ENCODE measurements at regions not wholly inside any gene's neighbourhood (a gene's known extent, or its start where the extent isn't known, plus 50 kb on each side); places are given as distances from the start of the nearest gene placed in this dataset.

GRCh38 chr18:71583252-71583651, 960.9 kb downstream of the CBLN2 start:
- Histone ChIP-seq H3K9me3 (ENCODE audit: control insufficient read depth, insufficient read depth, low read length) (no peaks in the 10 kb centered on the region), H3K27me3 (ENCODE audit: control insufficient read depth, insufficient read depth, low read length) (no peaks in the 10 kb centered on the region), H3K4me3 (ENCODE audit: low read depth, low read length) (no peak overlapping the region), H3K9ac (ENCODE audit: low read depth, low read length) (no peak overlapping the region), H3K36me3 (ENCODE audit: control insufficient read depth, insufficient read depth, low read length) (no peaks in the 10 kb centered on the region), H3K4me1 (ENCODE audit: control insufficient read depth, insufficient read depth, low read length) (no peaks in the 10 kb centered on the region)

GRCh38 chr18:71554686-71555085, 989.5 kb downstream of the CBLN2 start:
- Histone ChIP-seq H3K4me1 (ENCODE audit: control insufficient read depth, insufficient read depth, low read length) (no peaks in the 10 kb centered on the region), H3K36me3 (ENCODE audit: control insufficient read depth, insufficient read depth, low read length) (no peaks in the 10 kb centered on the region), H3K4me3 (ENCODE audit: low read depth, low read length) (no peak overlapping the region), H3K27me3 (ENCODE audit: control insufficient read depth, insufficient read depth, low read length) (no peaks in the 10 kb centered on the region), H3K9ac (ENCODE audit: low read depth, low read length) (no peak overlapping the region), H3K9me3 (ENCODE audit: control insufficient read depth, insufficient read depth, low read length) (no peaks in the 10 kb centered on the region)

GRCh38 chr18:71541643-71542042, 1002.5 kb downstream of the CBLN2 start:
- no peaks in the 10 kb centered on the region for H3K4me1 ChIP-seq (ENCODE audit: control insufficient read depth, insufficient read depth, low read length)
- H3K9ac ChIP-seq (ENCODE audit: low read depth, low read length), result no peak overlapping the region
- H3K36me3 ChIP-seq (ENCODE audit: control insufficient read depth, insufficient read depth, low read length), result no peaks in the 10 kb centered on the region
- H3K27me3 ChIP-seq (ENCODE audit: control insufficient read depth, insufficient read depth, low read length), result no peaks in the 10 kb centered on the region
- H3K9me3 ChIP-seq (ENCODE audit: control insufficient read depth, insufficient read depth, low read length), result no peaks in the 10 kb centered on the region
- no peak overlapping the region for H3K4me3 ChIP-seq (ENCODE audit: low read depth, low read length)

- Histone ChIP-seq H3K9ac (ENCODE audit: low read depth, low read length) (no peak overlapping the region), H3K36me3 (ENCODE audit: control insufficient read depth, insufficient read depth, low read length) (no peaks in the 10 kb centered on the region), H3K27me3 (ENCODE audit: control insufficient read depth, insufficient read depth, low read length) (no peaks in the 10 kb centered on the region), H3K4me1 (ENCODE audit: control insufficient read depth, insufficient read depth, low read length) (no peaks in the 10 kb centered on the region), H3K4me3 (ENCODE audit: low read depth, low read length) (no peak overlapping the region), H3K9me3 (ENCODE audit: control insufficient read depth, insufficient read depth, low read length) (no peaks in the 10 kb centered on the region)
These were observed 1014.3 kb downstream of the CBLN2 start for GRCh38 chr18:71529703-71530303.

GRCh38 chr18:71523483-71524435, 1020.4 kb downstream of the CBLN2 start:
- no peak overlapping the region for H3K4me3 ChIP-seq (ENCODE audit: low read depth, low read length)
- no peak overlapping the region for H3K9ac ChIP-seq (ENCODE audit: low read depth, low read length)
- H3K36me3 ChIP-seq (ENCODE audit: control insufficient read depth, insufficient read depth, low read length), result no peaks in the 10 kb centered on the region
- no peaks in the 10 kb centered on the region for H3K9me3 ChIP-seq (ENCODE audit: control insufficient read depth, insufficient read depth, low read length)
- H3K4me1 ChIP-seq (ENCODE audit: control insufficient read depth, insufficient read depth, low read length), result no peaks in the 10 kb centered on the region
- no peaks in the 10 kb centered on the region for H3K27me3 ChIP-seq (ENCODE audit: control insufficient read depth, insufficient read depth, low read length)

- Histone ChIP-seq H3K9me3 (ENCODE audit: control insufficient read depth, insufficient read depth, low read length) (no peaks in the 10 kb centered on the region), H3K36me3 (ENCODE audit: control insufficient read depth, insufficient read depth, low read length) (no peaks in the 10 kb centered on the region), H3K27me3 (ENCODE audit: control insufficient read depth, insufficient read depth, low read length) (no peaks in the 10 kb centered on the region)
These were observed 1038.6 kb downstream of the CBLN2 start for GRCh38 chr18:71505526-71505925.

GRCh38 chr18:71503222-71503621, 1040.9 kb downstream of the CBLN2 start:
- Histone ChIP-seq H3K4me3 (ENCODE audit: low read depth, low read length) (no peak overlapping the region), H3K36me3 (ENCODE audit: control insufficient read depth, insufficient read depth, low read length) (no peaks in the 10 kb centered on the region), H3K9me3 (ENCODE audit: control insufficient read depth, insufficient read depth, low read length) (no peaks in the 10 kb centered on the region), H3K4me1 (ENCODE audit: control insufficient read depth, insufficient read depth, low read length) (no peaks in the 10 kb centered on the region), H3K9ac (ENCODE audit: low read depth, low read length) (no peak overlapping the region), H3K27me3 (ENCODE audit: control insufficient read depth, insufficient read depth, low read length) (no peaks in the 10 kb centered on the region)

More at GRCh38 chr18:71505526-71505925, 1038.6 kb downstream of the CBLN2 start:
- no peak overlapping the region for H3K9ac ChIP-seq (ENCODE audit: low read depth, low read length)
- no peaks in the 10 kb centered on the region for H3K4me1 ChIP-seq (ENCODE audit: control insufficient read depth, insufficient read depth, low read length)
- no peak overlapping the region for H3K4me3 ChIP-seq (ENCODE audit: low read depth, low read length)

GRCh38 chr18:71485611-71486010, 1058.5 kb downstream of the CBLN2 start:
- Histone ChIP-seq H3K27me3 (ENCODE audit: control insufficient read depth, insufficient read depth, low read length) (no peaks in the 10 kb centered on the region), H3K9me3 (ENCODE audit: control insufficient read depth, insufficient read depth, low read length) (no peaks in the 10 kb centered on the region), H3K9ac (ENCODE audit: low read depth, low read length) (no peak overlapping the region), H3K4me3 (ENCODE audit: low read depth, low read length) (no peak overlapping the region), H3K36me3 (ENCODE audit: control insufficient read depth, insufficient read depth, low read length) (no peaks in the 10 kb centered on the region), H3K4me1 (ENCODE audit: control insufficient read depth, insufficient read depth, low read length) (no peaks in the 10 kb centered on the region)

DNA sequence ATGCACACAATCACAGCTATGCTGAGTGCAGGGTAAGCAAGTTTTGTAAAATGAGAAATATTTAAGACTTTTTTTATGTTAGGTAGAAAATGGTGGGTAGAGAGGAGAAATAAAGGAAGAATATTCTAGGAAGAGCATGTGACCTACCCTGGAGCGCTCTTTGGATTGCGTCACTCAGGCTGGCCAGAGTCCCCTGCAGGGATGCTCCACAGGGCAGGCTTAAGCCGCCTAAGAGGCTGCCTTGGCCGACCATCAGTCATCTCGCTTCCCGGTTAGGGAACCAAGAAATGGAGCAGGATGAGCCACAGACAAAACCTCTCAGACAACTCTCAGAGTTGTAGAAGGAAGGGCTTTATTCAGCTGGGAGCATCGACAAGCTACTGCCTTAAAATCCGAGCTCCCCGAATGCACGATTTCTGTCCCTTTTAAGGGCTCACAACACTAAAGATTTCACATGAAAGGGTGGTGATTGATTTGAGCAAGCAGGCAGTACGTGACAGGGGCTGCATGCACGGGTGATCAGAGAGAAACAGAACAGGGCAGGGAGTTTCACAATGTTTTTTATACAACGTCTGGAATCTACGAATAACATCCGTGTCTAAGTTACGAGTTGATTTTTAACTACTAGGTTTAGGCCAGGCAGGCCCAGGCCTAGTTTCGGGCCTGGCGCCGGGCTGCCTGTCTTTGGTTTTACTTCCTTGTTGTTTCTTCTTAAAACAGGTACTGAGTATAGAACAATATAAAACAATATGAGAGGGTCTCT, 1072.0 kb downstream of the CBLN2 start:
- H3K4me1 ChIP-seq (ENCODE audit: control insufficient read depth, insufficient read depth, low read length), result no peaks in the 10 kb centered on the region
- H3K27me3 ChIP-seq (ENCODE audit: control insufficient read depth, insufficient read depth, low read length), result no peaks in the 10 kb centered on the region
- no peak overlapping the region for H3K4me3 ChIP-seq (ENCODE audit: low read depth, low read length)
- no peaks in the 10 kb centered on the region for H3K9me3 ChIP-seq (ENCODE audit: control insufficient read depth, insufficient read depth, low read length)
- H3K36me3 ChIP-seq (ENCODE audit: control insufficient read depth, insufficient read depth, low read length), result no peaks in the 10 kb centered on the region
- H3K9ac ChIP-seq (ENCODE audit: low read depth, low read length), result no peak overlapping the region

GRCh38 chr18:71456206-71456605, 1087.9 kb downstream of the CBLN2 start:
- H3K36me3 ChIP-seq (ENCODE audit: control insufficient read depth, insufficient read depth, low read length), result no peaks in the 10 kb centered on the region
- H3K4me1 ChIP-seq (ENCODE audit: control insufficient read depth, insufficient read depth, low read length), result no peaks in the 10 kb centered on the region
- H3K9me3 ChIP-seq (ENCODE audit: control insufficient read depth, insufficient read depth, low read length), result no peaks in the 10 kb centered on the region
- no peak overlapping the region for H3K9ac ChIP-seq (ENCODE audit: low read depth, low read length)
- no peak overlapping the region for H3K4me3 ChIP-seq (ENCODE audit: low read depth, low read length)
- H3K27me3 ChIP-seq (ENCODE audit: control insufficient read depth, insufficient read depth, low read length), result no peaks in the 10 kb centered on the region

- Histone ChIP-seq H3K4me3 (ENCODE audit: low read depth, low read length) (no peak overlapping the region), H3K9ac (ENCODE audit: low read depth, low read length) (no peak overlapping the region), H3K27me3 (ENCODE audit: control insufficient read depth, insufficient read depth, low read length) (no peaks in the 10 kb centered on the region), H3K36me3 (ENCODE audit: control insufficient read depth, insufficient read depth, low read length) (no peaks in the 10 kb centered on the region), H3K9me3 (ENCODE audit: control insufficient read depth, insufficient read depth, low read length) (no peaks in the 10 kb centered on the region), H3K4me1 (ENCODE audit: control insufficient read depth, insufficient read depth, low read length) (no peaks in the 10 kb centered on the region)
These were observed 1093.9 kb downstream of the CBLN2 start for GRCh38 chr18:71450257-71450656.
